ENCODE measurements at regions not wholly inside any gene's neighbourhood (a gene's known extent, or its start where the extent isn't known, plus 50 kb on each side); places are given as distances from the start of the nearest gene placed in this dataset.

- TF ChIP-seq CTCF (IDR thresholded peaks at IDR 0.05; ENCODE audit: insufficient read depth, low read length) (no peak), SPI1 (IDR thresholded peaks at IDR 0.05; ENCODE audit: borderline replicate concordance, low read depth) (no peak), POLR2AphosphoS5 (IDR thresholded peaks at IDR 0.05; ENCODE audit: low read depth) (no peak), GABPA (IDR thresholded peaks at IDR 0.05; ENCODE audit: low read depth) (no peak)
- TF ChIP-seq, protein P1, sequence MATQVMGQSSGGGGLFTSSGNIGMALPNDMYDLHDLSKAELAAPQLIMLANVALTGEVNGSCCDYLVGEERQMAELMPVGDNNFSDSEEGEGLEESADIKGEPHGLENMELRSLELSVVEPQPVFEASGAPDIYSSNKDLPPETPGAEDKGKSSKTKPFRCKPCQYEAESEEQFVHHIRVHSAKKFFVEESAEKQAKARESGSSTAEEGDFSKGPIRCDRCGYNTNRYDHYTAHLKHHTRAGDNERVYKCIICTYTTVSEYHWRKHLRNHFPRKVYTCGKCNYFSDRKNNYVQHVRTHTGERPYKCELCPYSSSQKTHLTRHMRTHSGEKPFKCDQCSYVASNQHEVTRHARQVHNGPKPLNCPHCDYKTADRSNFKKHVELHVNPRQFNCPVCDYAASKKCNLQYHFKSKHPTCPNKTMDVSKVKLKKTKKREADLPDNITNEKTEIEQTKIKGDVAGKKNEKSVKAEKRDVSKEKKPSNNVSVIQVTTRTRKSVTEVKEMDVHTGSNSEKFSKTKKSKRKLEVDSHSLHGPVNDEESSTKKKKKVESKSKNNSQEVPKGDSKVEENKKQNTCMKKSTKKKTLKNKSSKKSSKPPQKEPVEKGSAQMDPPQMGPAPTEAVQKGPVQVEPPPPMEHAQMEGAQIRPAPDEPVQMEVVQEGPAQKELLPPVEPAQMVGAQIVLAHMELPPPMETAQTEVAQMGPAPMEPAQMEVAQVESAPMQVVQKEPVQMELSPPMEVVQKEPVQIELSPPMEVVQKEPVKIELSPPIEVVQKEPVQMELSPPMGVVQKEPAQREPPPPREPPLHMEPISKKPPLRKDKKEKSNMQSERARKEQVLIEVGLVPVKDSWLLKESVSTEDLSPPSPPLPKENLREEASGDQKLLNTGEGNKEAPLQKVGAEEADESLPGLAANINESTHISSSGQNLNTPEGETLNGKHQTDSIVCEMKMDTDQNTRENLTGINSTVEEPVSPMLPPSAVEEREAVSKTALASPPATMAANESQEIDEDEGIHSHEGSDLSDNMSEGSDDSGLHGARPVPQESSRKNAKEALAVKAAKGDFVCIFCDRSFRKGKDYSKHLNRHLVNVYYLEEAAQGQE (IDR thresholded peaks at IDR 0.05; ENCODE audit: insufficient replicate concordance, low read depth) = no peak
These were observed 136.0 kb upstream of the CCDC54 start for GRCh38 chr3:107241217-107241616.

All from HL-60 (cell line).